ENCODE measurements at regions not wholly inside any gene's neighbourhood (a gene's known extent, or its start where the extent isn't known, plus 50 kb on each side); places are given as distances from the start of the nearest gene placed in this dataset.

DNA sequence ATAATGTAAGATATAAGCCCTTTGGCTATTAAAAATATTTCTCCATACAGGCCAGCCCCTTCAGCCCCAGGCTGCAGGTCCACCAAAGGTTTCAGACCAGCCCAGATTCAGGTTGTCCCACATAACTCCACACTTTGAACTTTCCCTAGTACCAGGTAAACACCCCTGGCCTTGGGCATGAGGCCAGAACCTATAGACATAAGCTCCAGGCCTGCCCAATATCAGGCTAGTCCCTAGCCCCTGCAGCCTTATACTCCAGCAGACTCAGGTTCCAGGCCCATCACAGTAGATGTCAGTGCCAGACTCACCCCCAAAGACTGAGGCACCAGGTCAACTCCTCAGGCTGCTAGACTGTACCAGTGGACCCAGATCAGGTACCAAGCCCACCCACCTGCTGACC, 178.5 kb upstream of the DAAM1 start:
- TF ChIP-seq ZFP30 (CRISPR knock-in tag; IDR thresholded peaks at IDR 0.05), result no peak
- no peak for TF ChIP-seq PPARA (CRISPR knock-in tag; IDR thresholded peaks at IDR 0.05; ENCODE audit: borderline replicate concordance)
- TF ChIP-seq TCF4 (CRISPR knock-in tag; IDR thresholded peaks at IDR 0.05; ENCODE audit: borderline replicate concordance), result no peak
- no peak for TF ChIP-seq SNAI2 (CRISPR knock-in tag; IDR thresholded peaks at IDR 0.05)
- no peak for TF ChIP-seq CREB5 (CRISPR knock-in tag; IDR thresholded peaks at IDR 0.05; ENCODE audit: low read depth)
- no peak for TF ChIP-seq ARNTL (CRISPR knock-in tag; IDR thresholded peaks at IDR 0.05; ENCODE audit: borderline replicate concordance, low read depth)
- TF ChIP-seq GLIS3 (CRISPR knock-in tag; IDR thresholded peaks at IDR 0.05), result no peak
- TF ChIP-seq PATZ1 (CRISPR knock-in tag; IDR thresholded peaks at IDR 0.05; ENCODE audit: borderline replicate concordance), result no peak
- TF ChIP-seq CSRNP3 (CRISPR knock-in tag; IDR thresholded peaks at IDR 0.05), result no peak
- no peak for TF ChIP-seq RARB (CRISPR knock-in tag; IDR thresholded peaks at IDR 0.05)
